H1 (cell line): ENCODE measurements at regions not wholly inside any gene's neighbourhood (a gene's known extent, or its start where the extent isn't known, plus 50 kb on each side); places are given as distances from the start of the nearest gene placed in this dataset.

Experiments
- CTCF ChIA-PET: fragments of 300-600 bp; sonication (Branson Sonifier 250); formaldehyde crosslinking; loops from one replicate; lab custom pipeline; 2021; ENCODE audit not compliant: partially characterized antibody; lab: Charles Lee
- POLR2A ChIA-PET: fragments of 300-600 bp; sonication (Branson Sonifier 250); formaldehyde crosslinking; loops from one replicate; lab custom pipeline; 2021; ENCODE audit warnings: inconsistent platforms; ENCODE audit not compliant: partially characterized antibody; lab: Charles Lee
- DNase-seq, 2 experiments: peaks; one replicate each; pipeline versions ENCODE4 v3.0.0 to v3.0.0-alpha.2; 2010 to 2022; ENCODE audit warnings: low spot score in 2 of 2, low read depth in 1 of 2, mixed read lengths in 1 of 2
- FAIRE-seq: peaks from 2 replicates; lab custom pipeline; 2011; peaks lifted over from hg19 to GRCh38; lab: Jason Lieb, UNC
- H2AFZ ChIP-seq: 2 replicates; pipeline ENCODE4 v1.8.1; 2012; ENCODE audit warnings: low read length, inconsistent platforms
- H2AK5ac ChIP-seq: 2 replicates; pipeline ENCODE4 v1.6.1; 2013; ENCODE audit warnings: low read depth, low read length
- H2BK120ac ChIP-seq: replicated peaks from 2 replicates; pipeline ENCODE3; 2013; ENCODE audit warnings: low read depth, low read length, inconsistent platforms
- H2BK12ac ChIP-seq: 2 replicates; pipeline ENCODE4 v1.6.1; 2013; ENCODE audit warnings: low read depth, low read length
- H2BK15ac ChIP-seq: 2 replicates; pipeline ENCODE4 v1.6.1; 2013; ENCODE audit warnings: low read length
- H2BK20ac ChIP-seq: 2 replicates; pipeline ENCODE4 v1.6.1; 2013; ENCODE audit warnings: low read length
- H2BK5ac ChIP-seq: 2 replicates; pipeline ENCODE4 v1.6.1; 2013; ENCODE audit warnings: low read depth, low read length
- H3K14ac ChIP-seq: 2 replicates; pipeline ENCODE4 v1.6.1; 2013; ENCODE audit warnings: inconsistent platforms; ENCODE audit not compliant: insufficient read length
- H3K18ac ChIP-seq: 2 replicates; pipeline ENCODE4 v1.6.1; 2013; ENCODE audit warnings: low read length; ENCODE audit errors: extremely low read depth
- H3K23ac ChIP-seq: 2 replicates; pipeline ENCODE4 v1.6.1; 2013; ENCODE audit warnings: inconsistent platforms; ENCODE audit not compliant: insufficient read length
- H3K23me2 ChIP-seq: 2 replicates; pipeline ENCODE4 v1.6.1; 2013; ENCODE audit warnings: low read depth, low read length
- H3K27ac ChIP-seq: 2 replicates; pipeline ENCODE4 v1.6.1; 2011; ENCODE audit warnings: low read depth, low read length, inconsistent platforms
- H3K27me3 ChIP-seq, 4 experiments: replicated peaks in 1 of 4; 1 replicate in 1 of 4; 2 replicates in 3 of 4; pipeline versions ENCODE4 v1.6.1 to v1.8.1; 2011 to 2013; ENCODE audit warnings: low read length in 3 of 4, mild to moderate bottlenecking in 3 of 4, inconsistent platforms in 2 of 4, mixed read lengths in 2 of 4, moderate library complexity in 1 of 4; ENCODE audit not compliant: control insufficient read depth in 3 of 4, insufficient read depth in 3 of 4; ENCODE audit errors: extremely low read depth in 1 of 4
- H3K36me3 ChIP-seq, 4 experiments: 2 replicates each; pipeline versions ENCODE4 v1.6.1 to v1.8.1; 2011 to 2013; ENCODE audit warnings: mild to moderate bottlenecking in 4 of 4, low read length in 3 of 4, moderate library complexity in 2 of 4, control low read depth in 1 of 4, inconsistent platforms in 1 of 4; ENCODE audit not compliant: insufficient read depth in 4 of 4, control insufficient read depth in 2 of 4
- H3K4ac ChIP-seq: replicated peaks from 2 replicates; pipeline ENCODE3; 2013; ENCODE audit warnings: low read length, low read depth, mixed read lengths, inconsistent platforms; ENCODE audit not compliant: insufficient read length
- H3K4me1 ChIP-seq, 4 experiments: replicated peaks in 1 of 4; 1 replicate in 1 of 4; 2 replicates in 3 of 4; pipeline versions ENCODE4 v1.6.1 to v1.8.1; 2011 to 2013; ENCODE audit warnings: low read length in 3 of 4, inconsistent platforms in 2 of 4, mixed read lengths in 1 of 4; ENCODE audit not compliant: insufficient read depth in 4 of 4, control insufficient read depth in 3 of 4
- H3K4me2 ChIP-seq, 2 experiments: 2 replicates each; pipeline versions ENCODE4 v1.6.1 to v1.8.1; 2011 to 2013; ENCODE audit warnings: low read depth in 2 of 2, low read length in 2 of 2, control low read depth in 1 of 2, inconsistent platforms in 1 of 2, mild to moderate bottlenecking in 1 of 2; ENCODE audit not compliant: insufficient read depth in 1 of 2
- H3K4me3 ChIP-seq, 4 experiments: fragments of 200-600, 300-600 bp in 1 of 4; sonication (generic), shearing (Covaris generic), sonication (Bioruptor Twin) in 1 of 4; 2 replicates each; pipeline versions ENCODE4 v1.5.1 to v1.8.1; 2011 to 2016; ENCODE audit warnings: low read length in 4 of 4, low read depth in 3 of 4, control low read depth in 2 of 4, inconsistent platforms in 2 of 4, mild to moderate bottlenecking in 2 of 4, mixed read lengths in 1 of 4, moderate library complexity in 1 of 4; ENCODE audit not compliant: insufficient read depth in 2 of 4; ENCODE audit errors: extremely low read depth in 1 of 4
- H3K56ac ChIP-seq: replicated peaks from 2 replicates; pipeline ENCODE3; 2013; ENCODE audit warnings: low read depth, mild to moderate bottlenecking, mixed read lengths, low read length, inconsistent platforms; ENCODE audit not compliant: insufficient read length
- H3K79me1 ChIP-seq: 2 replicates; pipeline ENCODE4 v1.6.1; 2013; ENCODE audit warnings: low read depth, low read length, control low read depth
- H3K79me2 ChIP-seq, 2 experiments: 2 replicates each; pipeline versions ENCODE4 v1.6.1 to v1.8.1; 2012 to 2013; ENCODE audit warnings: low read length in 2 of 2, mild to moderate bottlenecking in 2 of 2, inconsistent platforms in 1 of 2; ENCODE audit not compliant: insufficient read depth in 2 of 2, control insufficient read depth in 1 of 2
- H3K9ac ChIP-seq, 4 experiments: replicated peaks in 1 of 4; 1 replicate in 1 of 4; 2 replicates in 3 of 4; pipeline versions ENCODE4 v1.6.1 to v1.8.1; 2011 to 2013; ENCODE audit warnings: low read depth in 3 of 4, low read length in 3 of 4, control low read depth in 2 of 4, mild to moderate bottlenecking in 2 of 4, moderate library complexity in 2 of 4, inconsistent platforms in 1 of 4; ENCODE audit errors: extremely low read depth in 1 of 4
- H3K9me3 ChIP-seq, 2 experiments: 2 replicates each; pipeline versions ENCODE4 v1.6.1 to v1.8.1; 2012 to 2013; ENCODE audit warnings: mild to moderate bottlenecking in 2 of 2, moderate library complexity in 2 of 2, control low read depth in 1 of 2, inconsistent platforms in 1 of 2, low read depth in 1 of 2, low read length in 1 of 2, mixed read lengths in 1 of 2; ENCODE audit not compliant: insufficient read depth in 2 of 2
- H4K20me1 ChIP-seq, 2 experiments: replicated peaks in 1 of 2; 2 replicates each; pipeline versions ENCODE3 to v1.8.1; 2011 to 2013; ENCODE audit warnings: inconsistent platforms in 2 of 2, low read length in 2 of 2, mild to moderate bottlenecking in 1 of 2; ENCODE audit not compliant: insufficient read depth in 2 of 2, control insufficient read depth in 1 of 2
- H4K5ac ChIP-seq: 2 replicates; pipeline ENCODE4 v1.6.1; 2013; ENCODE audit warnings: low read length, low read depth, mixed read lengths, inconsistent platforms; ENCODE audit not compliant: insufficient read length
- H4K8ac ChIP-seq: 2 replicates; pipeline ENCODE4 v1.8.0; 2013; ENCODE audit warnings: mild to moderate bottlenecking, moderate library complexity, low read length, inconsistent platforms; ENCODE audit not compliant: insufficient read depth; ENCODE audit errors: extremely low read depth
- H4K91ac ChIP-seq: replicated peaks from 2 replicates; pipeline ENCODE3; 2013; ENCODE audit warnings: low read length, mixed read lengths, inconsistent platforms; ENCODE audit not compliant: insufficient read length
- TBP ChIP-seq: IDR thresholded peaks from 2 replicates; pipeline ENCODE4 v1.6.1; 2011; ENCODE audit warnings: low read depth, low read length, improper control_type of control experiment
- WGBS, 2 experiments: shearing (Covaris generic) in 1 of 2; methylation state at CpG; one replicate each; pipeline versions ENCODE4 v1.1.6 to v1.1.7; 2013 to 2015; ENCODE audit warnings: low lambda C conversion rate in 2 of 2, mixed read lengths in 2 of 2, inconsistent platforms in 1 of 2, low coverage in 1 of 2, missing lambda C conversion rate in 1 of 2; ENCODE audit not compliant: insufficient replicate concordance in 2 of 2, insufficient coverage in 1 of 2, insufficient read length in 1 of 2; ENCODE audit errors: extremely low coverage in 1 of 2, missing lambda C conversion rate in 1 of 2; 5-methylcytosine and 5-hydroxymethylcytosine counted together

- Histone ChIP-seq H4K8ac (no peak overlapping the region), H4K20me1 (no peaks in the 10 kb centered on the region), H2BK12ac (no peak overlapping the region), H2BK15ac (no peak overlapping the region), H3K27ac (no peak overlapping the region), H2BK120ac (no peak overlapping the region), H3K4ac (no peak overlapping the region), H2BK20ac (no peak overlapping the region), H3K4me3 (no peak overlapping the region), H3K9ac (no peak overlapping the region), H3K56ac (no peak overlapping the region), H3K4me1 (peaks cover 0 to 11% (median 6%) of the 10 kb centered on the region in 4 experiments; a peak in 6 of 7 replicates), H3K79me2 (no peaks in the 10 kb centered on the region), H2AFZ (no peak overlapping the region), H4K5ac (no peak overlapping the region), H3K14ac (no peak overlapping the region), H3K23ac (no peak overlapping the region), H4K91ac (no peak overlapping the region), H3K27me3 (peaks cover 0 to 3% (median 0%) of the 10 kb centered on the region in 4 experiments; a peak in 2 of 7 replicates), H3K36me3 (no peaks in the 10 kb centered on the region), H2AK5ac (no peak overlapping the region), H2BK5ac (no peak overlapping the region), H3K9me3 (no peaks in the 10 kb centered on the region), H3K23me2 (no peaks in the 10 kb centered on the region), H3K18ac (no peak overlapping the region), H3K79me1 (no peaks in the 10 kb centered on the region), H3K4me2 (no peak overlapping the region)
- FAIRE-seq (no peak), DNase-seq (no peak)
- ChIA-PET POLR2A (no interaction called here), CTCF (interaction anchor here (1.0 kb wide), 1 partner anchor 467 kb away, joined by 3 read pairs; no protein-coding TSS in a partner anchor)
- TF ChIP-seq TBP, result no peak
- 84% methylated on average over 6 of the region's 6 CpGs; no CpG with 5 or more reads in 1 of the 2 experiments for WGBS, 2 experiments
These were observed 104.8 kb upstream of the CADM1 start for GRCh38 chr11:115608976-115609375.
